ENCODE measurements at regions not wholly inside any gene's neighbourhood (a gene's known extent, or its start where the extent isn't known, plus 50 kb on each side); places are given as distances from the start of the nearest gene placed in this dataset.

GRCh38 chr3:118436697-118437262 is 597.9 kb downstream of the IGSF11 start:
- Histone ChIP-seq H3K27me3 (ENCODE audit: insufficient read depth, low read length, poor library complexity, severe bottlenecking) (no peaks in the 10 kb centered on the region), H3K36me3 (ENCODE audit: insufficient read depth, low read length) (no peaks in the 10 kb centered on the region), H3K4me3 (ENCODE audit: low read length) (no peak overlapping the region), H3K9me3 (ENCODE audit: low read length) (no peaks in the 10 kb centered on the region), H3K27ac (ENCODE audit: low read depth, low read length) (no peak overlapping the region), H3K4me1 (ENCODE audit: insufficient read depth, low read length) (no peaks in the 10 kb centered on the region)
- Mint-ChIP-seq H3K27me3 (no peaks in the 10 kb centered on the region), H3K9me3 (peaks cover 0 to 6% (median 2%) of the 10 kb centered on the region in 5 donors), H3K27ac (no peak overlapping the region), H3K36me3 (no peaks in the 10 kb centered on the region), H3K4me1 (no peaks in the 10 kb centered on the region), H3K4me3 (no peak overlapping the region)
- no peak for DNase-seq
- CTCF ChIA-PET, result no interaction called here
- POLR2A ChIA-PET, result no interaction called here

- CTCF ChIA-PET, result no interaction called here
- H3K27ac ChIP-seq (ENCODE audit: low read depth, low read length), result no peak overlapping the region
- Mint-ChIP-seq H3K4me3 (no peak overlapping the region), H3K27ac (no peak overlapping the region), H3K9me3 (peaks cover 0 to 18% (median 8%) of the 10 kb centered on the region in 5 donors), H3K4me1 (no peaks in the 10 kb centered on the region), H3K36me3 (no peaks in the 10 kb centered on the region), H3K27me3 (no peaks in the 10 kb centered on the region)
- H3K4me1 ChIP-seq (ENCODE audit: insufficient read depth, low read length), result no peaks in the 10 kb centered on the region
- no peaks in the 10 kb centered on the region for H3K27me3 ChIP-seq (ENCODE audit: insufficient read depth, low read length, poor library complexity, severe bottlenecking)
- DNase-seq, result no peak
- POLR2A ChIA-PET, result no interaction called here
- H3K36me3 ChIP-seq (ENCODE audit: insufficient read depth, low read length), result no peaks in the 10 kb centered on the region
- no peak overlapping the region for H3K4me3 ChIP-seq (ENCODE audit: low read length)
- H3K9me3 ChIP-seq (ENCODE audit: low read length), result no peaks in the 10 kb centered on the region
These were observed 589.6 kb downstream of the IGSF11 start for GRCh38 chr3:118445036-118445435.

- H3K27ac Mint-ChIP-seq, result no peak overlapping the region
- ChIA-PET CTCF (no interaction called here), POLR2A (no interaction called here)
These were observed 587.3 kb downstream of the IGSF11 start for GRCh38 chr3:118447339-118447738.

GRCh38 chr3:118466795-118467330 is 567.8 kb downstream of the IGSF11 start:
- Mint-ChIP-seq H3K4me1 (no peaks in the 10 kb centered on the region), H3K9me3 (peaks cover 0 to 10% (median 0%) of the 10 kb centered on the region in 5 donors), H3K4me3 (no peak overlapping the region), H3K27ac (no peak overlapping the region), H3K27me3 (peaks cover 0 to 1% of the 10 kb centered on the region in 2 donors), H3K36me3 (no peaks in the 10 kb centered on the region)
- no peak for DNase-seq
- Histone ChIP-seq H3K27me3 (ENCODE audit: insufficient read depth, low read length, poor library complexity, severe bottlenecking) (no peaks in the 10 kb centered on the region), H3K27ac (ENCODE audit: low read depth, low read length) (no peak overlapping the region), H3K4me1 (ENCODE audit: insufficient read depth, low read length) (no peaks in the 10 kb centered on the region), H3K36me3 (ENCODE audit: insufficient read depth, low read length) (no peaks in the 10 kb centered on the region), H3K9me3 (ENCODE audit: low read length) (no peaks in the 10 kb centered on the region), H3K4me3 (ENCODE audit: low read length) (no peak overlapping the region)
- CTCF ChIA-PET, result no interaction called here
- POLR2A ChIA-PET, result no interaction called here

More at GRCh38 chr3:118447339-118447738, 587.3 kb downstream of the IGSF11 start:
- Histone ChIP-seq H3K27me3 (ENCODE audit: insufficient read depth, low read length, poor library complexity, severe bottlenecking) (no peaks in the 10 kb centered on the region), H3K4me1 (ENCODE audit: insufficient read depth, low read length) (no peaks in the 10 kb centered on the region), H3K4me3 (ENCODE audit: low read length) (no peak overlapping the region), H3K27ac (ENCODE audit: low read depth, low read length) (no peak overlapping the region), H3K36me3 (ENCODE audit: insufficient read depth, low read length) (no peaks in the 10 kb centered on the region), H3K9me3 (ENCODE audit: low read length) (no peaks in the 10 kb centered on the region)
- Mint-ChIP-seq H3K27me3 (no peaks in the 10 kb centered on the region), H3K4me1 (no peaks in the 10 kb centered on the region), H3K36me3 (no peaks in the 10 kb centered on the region), H3K9me3 (peaks cover 5 to 31% (median 11%) of the 10 kb centered on the region in 5 donors), H3K4me3 (no peak overlapping the region)
- no peak for DNase-seq

GRCh38 chr3:118468801-118469200 is 565.8 kb downstream of the IGSF11 start:
- H3K27me3 ChIP-seq (ENCODE audit: insufficient read depth, low read length, poor library complexity, severe bottlenecking), result no peaks in the 10 kb centered on the region
- ChIA-PET CTCF (no interaction called here), POLR2A (no interaction called here)
- H3K36me3 ChIP-seq (ENCODE audit: insufficient read depth, low read length), result no peaks in the 10 kb centered on the region
- Mint-ChIP-seq H3K36me3 (no peaks in the 10 kb centered on the region), H3K27me3 (peaks cover 0 to 1% of the 10 kb centered on the region in 2 donors), H3K4me1 (no peaks in the 10 kb centered on the region), H3K27ac (no peak overlapping the region), H3K9me3 (peaks cover 0 to 11% (median 3%) of the 10 kb centered on the region in 5 donors), H3K4me3 (no peak overlapping the region)
- no peak overlapping the region for H3K4me3 ChIP-seq (ENCODE audit: low read length)
- H3K9me3 ChIP-seq (ENCODE audit: low read length), result no peaks in the 10 kb centered on the region
- no peak for DNase-seq
- H3K27ac ChIP-seq (ENCODE audit: low read depth, low read length), result no peak overlapping the region
- no peaks in the 10 kb centered on the region for H3K4me1 ChIP-seq (ENCODE audit: insufficient read depth, low read length)

GRCh38 chr3:118472586-118472985 is 562.1 kb downstream of the IGSF11 start:
- Histone ChIP-seq H3K36me3 (ENCODE audit: insufficient read depth, low read length) (no peaks in the 10 kb centered on the region), H3K27ac (ENCODE audit: low read depth, low read length) (no peak overlapping the region), H3K9me3 (ENCODE audit: low read length) (no peaks in the 10 kb centered on the region), H3K4me1 (ENCODE audit: insufficient read depth, low read length) (no peaks in the 10 kb centered on the region), H3K4me3 (ENCODE audit: low read length) (no peak overlapping the region), H3K27me3 (ENCODE audit: insufficient read depth, low read length, poor library complexity, severe bottlenecking) (no peaks in the 10 kb centered on the region)
- no peaks in the 10 kb centered on the region for H3K4me1 Mint-ChIP-seq
- DNase-seq, result no peak
- H3K27me3 Mint-ChIP-seq, result no peaks in the 10 kb centered on the region
- ChIA-PET POLR2A (no interaction called here), CTCF (no interaction called here)
- no peak overlapping the region for H3K27ac Mint-ChIP-seq
- H3K9me3 Mint-ChIP-seq, result peaks cover 0 to 17% (median 3%) of the 10 kb centered on the region in 5 donors
- no peak overlapping the region for H3K4me3 Mint-ChIP-seq
- no peaks in the 10 kb centered on the region for H3K36me3 Mint-ChIP-seq

GRCh38 chr3:118473343-118473742 is 561.3 kb downstream of the IGSF11 start:
- CTCF ChIA-PET, result no interaction called here
- H3K27me3 ChIP-seq (ENCODE audit: insufficient read depth, low read length, poor library complexity, severe bottlenecking), result no peaks in the 10 kb centered on the region
- H3K27ac Mint-ChIP-seq, result no peak overlapping the region
- no peak overlapping the region for H3K4me3 ChIP-seq (ENCODE audit: low read length)
- no peaks in the 10 kb centered on the region for H3K36me3 Mint-ChIP-seq
- H3K9me3 Mint-ChIP-seq, result peaks cover 0 to 18% (median 3%) of the 10 kb centered on the region in 5 donors
- POLR2A ChIA-PET, result no interaction called here
- H3K4me1 ChIP-seq (ENCODE audit: insufficient read depth, low read length), result no peaks in the 10 kb centered on the region
- DNase-seq, result no peak
- H3K27me3 Mint-ChIP-seq, result no peaks in the 10 kb centered on the region
- H3K36me3 ChIP-seq (ENCODE audit: insufficient read depth, low read length), result no peaks in the 10 kb centered on the region
- H3K4me3 Mint-ChIP-seq, result no peak overlapping the region
- no peaks in the 10 kb centered on the region for H3K9me3 ChIP-seq (ENCODE audit: low read length)
- no peak overlapping the region for H3K27ac ChIP-seq (ENCODE audit: low read depth, low read length)
- H3K4me1 Mint-ChIP-seq, result no peaks in the 10 kb centered on the region

GRCh38 chr3:118476885-118477618 is 557.6 kb downstream of the IGSF11 start:
- H3K9me3 Mint-ChIP-seq, result peaks cover 0 to 13% (median 5%) of the 10 kb centered on the region in 5 donors
- CTCF ChIA-PET, result no interaction called here

More at GRCh38 chr3:118476885-118477618, 557.6 kb downstream of the IGSF11 start:
- Mint-ChIP-seq H3K4me1 (no peaks in the 10 kb centered on the region), H3K27me3 (no peaks in the 10 kb centered on the region), H3K4me3 (no peak overlapping the region), H3K27ac (no peak overlapping the region), H3K36me3 (no peaks in the 10 kb centered on the region)
- Histone ChIP-seq H3K4me1 (ENCODE audit: insufficient read depth, low read length) (no peaks in the 10 kb centered on the region), H3K27ac (ENCODE audit: low read depth, low read length) (no peak overlapping the region), H3K4me3 (ENCODE audit: low read length) (no peak overlapping the region), H3K9me3 (ENCODE audit: low read length) (no peaks in the 10 kb centered on the region), H3K27me3 (ENCODE audit: insufficient read depth, low read length, poor library complexity, severe bottlenecking) (no peaks in the 10 kb centered on the region), H3K36me3 (ENCODE audit: insufficient read depth, low read length) (no peaks in the 10 kb centered on the region)
- POLR2A ChIA-PET, result no interaction called here
- no peak for DNase-seq

Data from CD8-positive, alpha-beta memory T cell (primary cell).